Endothelial cell of umbilical vein (primary cell): ENCODE measurements at regions not wholly inside any gene's neighbourhood (a gene's known extent, or its start where the extent isn't known, plus 50 kb on each side); places are given as distances from the start of the nearest gene placed in this dataset.

Source experiments
- BruUV-seq: library from RNA; stranded (reverse); fragments of 400-500 nt; replicated peaks from 2 replicates; lab custom pipeline; 2021; lab: Mats Ljungman, UMichigan
- CTCF ChIA-PET: fragments of 300-600, 350-600 bp; sonication (Branson Sonifier 250); formaldehyde crosslinking; loops from one replicate; lab custom pipeline; 2021; ENCODE audit warnings: antibody characterized with exemption, inconsistent platforms; lab: Charles Lee
- POLR2A ChIA-PET: fragments of 300-600, 350-600 bp; sonication (Branson Sonifier 250); formaldehyde crosslinking; loops from one replicate; lab custom pipeline; 2021; ENCODE audit warnings: antibody characterized with exemption, inconsistent platforms; lab: Charles Lee
- DNase-seq: peaks from one replicate; pipeline ENCODE4 v3.0.0-alpha.2; 2011; ENCODE audit warnings: low read depth, low spot score
- FAIRE-seq: peaks from 2 replicates; lab custom pipeline; 2011; peaks lifted over from hg19 to GRCh38; lab: Jason Lieb, UNC
- H2AFZ ChIP-seq: 2 replicates; pipeline ENCODE4 v1.6.0; 2012; ENCODE audit warnings: low read depth, low read length, control low read depth, inconsistent platforms
- H3K27ac ChIP-seq: 2 replicates; pipeline ENCODE4 v1.5.1; 2011; ENCODE audit warnings: low read depth, mild to moderate bottlenecking, control low read depth, low read length, moderate library complexity; ENCODE audit not compliant: insufficient read depth
- H3K27me3 ChIP-seq, 2 experiments: 2 replicates each; pipeline versions ENCODE4 v1.6.0 to v1.6.1; 2011; ENCODE audit warnings: low read length in 2 of 2, mixed read lengths in 1 of 2; ENCODE audit not compliant: control insufficient read depth in 2 of 2, insufficient read depth in 2 of 2
- H3K36me3 ChIP-seq, 2 experiments: 2 replicates in 1 of 2; 3 replicates in 1 of 2; pipeline ENCODE4 v1.5.1; 2011; ENCODE audit warnings: low read length in 2 of 2, mild to moderate bottlenecking in 1 of 2, moderate library complexity in 1 of 2; ENCODE audit not compliant: control insufficient read depth in 2 of 2, insufficient read depth in 2 of 2; ENCODE audit errors: extremely low read depth in 1 of 2
- H3K4me1 ChIP-seq: 3 replicates; pipeline ENCODE4 v1.5.1; 2011; ENCODE audit warnings: mild to moderate bottlenecking, low read length; ENCODE audit not compliant: control insufficient read depth, insufficient read depth; ENCODE audit errors: extremely low read depth
- H3K4me2 ChIP-seq: 2 replicates; pipeline ENCODE4 v1.6.1; 2011; ENCODE audit warnings: low read length, control low read depth, mixed read lengths; ENCODE audit not compliant: insufficient read depth
- H3K4me3 ChIP-seq, 3 experiments: fragments of 200-600 bp in 1 of 3; sonication (generic), shearing (Covaris generic) in 1 of 3; replicated peaks in 1 of 3; 2 replicates each; pipeline ENCODE4 v1.5.1; 2011 to 2016; ENCODE audit warnings: control low read depth in 3 of 3, low read length in 3 of 3, mild to moderate bottlenecking in 2 of 3, inconsistent platforms in 1 of 3, low read depth in 1 of 3, moderate library complexity in 1 of 3; ENCODE audit not compliant: insufficient read depth in 1 of 3
- H3K79me2 ChIP-seq: 2 replicates; pipeline ENCODE4 v1.6.0; 2012; ENCODE audit warnings: low read length, inconsistent platforms; ENCODE audit not compliant: control insufficient read depth, insufficient read depth
- H3K9ac ChIP-seq: replicated peaks from 2 replicates; pipeline ENCODE3; 2011; ENCODE audit warnings: low read length, control low read depth; ENCODE audit not compliant: insufficient read depth; ENCODE audit errors: extremely low read depth
- H3K9me1 ChIP-seq: replicated peaks from 3 replicates; pipeline ENCODE4 v1.6.0; 2011; ENCODE audit warnings: mild to moderate bottlenecking, low read length; ENCODE audit not compliant: control insufficient read depth, insufficient read depth; ENCODE audit errors: extremely low read depth
- H3K9me3 ChIP-seq: replicated peaks from 2 replicates; pipeline ENCODE4 v1.5.1; 2012; ENCODE audit warnings: low read length, inconsistent platforms; ENCODE audit not compliant: control insufficient read depth, insufficient read depth
- H4K20me1 ChIP-seq: replicated peaks from 2 replicates; pipeline ENCODE3; 2011; ENCODE audit warnings: mild to moderate bottlenecking, low read length; ENCODE audit not compliant: control insufficient read depth, insufficient read depth; ENCODE audit errors: extremely low read depth
- EZH2 ChIP-seq: IDR thresholded peaks from 2 replicates; pipeline ENCODE4 v1.6.1; 2012; ENCODE audit warnings: borderline replicate concordance, low read depth, mild to moderate bottlenecking, moderate library complexity, low read length, inconsistent platforms; ENCODE audit not compliant: severe bottlenecking
- FOS ChIP-seq: IDR thresholded peaks from 2 replicates; pipeline ENCODE4 v1.6.1; 2011; ENCODE audit warnings: mild to moderate bottlenecking, low read length, moderate library complexity, borderline replicate concordance; ENCODE audit not compliant: insufficient read depth
- GATA2 ChIP-seq: IDR thresholded peaks from 2 replicates; pipeline ENCODE4 v1.7.0; 2011; ENCODE audit warnings: low read depth, mild to moderate bottlenecking, moderate library complexity, mixed read lengths, low read length; ENCODE audit not compliant: insufficient read length, insufficient read depth
- JUN ChIP-seq: IDR thresholded peaks from 2 replicates; pipeline ENCODE4 v1.6.1; 2011; ENCODE audit warnings: borderline replicate concordance, low read depth; ENCODE audit not compliant: insufficient read length, insufficient read depth
- MYC ChIP-seq: IDR thresholded peaks from one replicate; pipeline ENCODE4 v1.6.1; 2011; ENCODE audit warnings: mild to moderate bottlenecking, low read depth, low read length
- POLR2A ChIP-seq: IDR thresholded peaks from 2 replicates; pipeline ENCODE4 v1.6.1; 2012; ENCODE audit warnings: low read depth, mild to moderate bottlenecking, control low read depth, low read length
- POLR2AphosphoS5 ChIP-seq: IDR thresholded peaks from 2 replicates; pipeline ENCODE4 v1.6.1; 2012; ENCODE audit warnings: low read depth, mild to moderate bottlenecking, control low read depth, low read length, moderate library complexity; ENCODE audit not compliant: insufficient read depth
- dilution Hi-C: fragments of 300-500 bp; cut with MboI; formaldehyde crosslinking; loops from one replicate; pipeline ENCODE4 v1.15.0; 2019; ENCODE audit warnings: low sequenced_read_pairs; ENCODE audit not compliant: extremely low pct_ligation_motif_present
- intact Hi-C: fragments of 100-400 bp; cut with micrococcal nuclease; formaldehyde crosslinking; loops from one replicate; pipeline ENCODE4 v1.10.0; 2022
- TF ChIP-seq, protein P1 (sequence below), 2 donors: IDR thresholded peaks; 1 replicate in 1 of 2; 2 replicates in 1 of 2; pipeline ENCODE4 v1.5.1; 2011; ENCODE audit warnings: low read length in 2 of 2, mild to moderate bottlenecking in 2 of 2, moderate library complexity in 2 of 2, control low read depth in 1 of 2, inconsistent platforms in 1 of 2, low read depth in 1 of 2; ENCODE audit not compliant: insufficient read depth in 1 of 2; ENCODE audit errors: extremely low read depth in 1 of 2
- TF ChIP-seq, protein P2 (sequence below): IDR thresholded peaks from 2 replicates; pipeline ENCODE4 v1.6.1; 2011; ENCODE audit not compliant: insufficient read depth, insufficient read length

DNA sequence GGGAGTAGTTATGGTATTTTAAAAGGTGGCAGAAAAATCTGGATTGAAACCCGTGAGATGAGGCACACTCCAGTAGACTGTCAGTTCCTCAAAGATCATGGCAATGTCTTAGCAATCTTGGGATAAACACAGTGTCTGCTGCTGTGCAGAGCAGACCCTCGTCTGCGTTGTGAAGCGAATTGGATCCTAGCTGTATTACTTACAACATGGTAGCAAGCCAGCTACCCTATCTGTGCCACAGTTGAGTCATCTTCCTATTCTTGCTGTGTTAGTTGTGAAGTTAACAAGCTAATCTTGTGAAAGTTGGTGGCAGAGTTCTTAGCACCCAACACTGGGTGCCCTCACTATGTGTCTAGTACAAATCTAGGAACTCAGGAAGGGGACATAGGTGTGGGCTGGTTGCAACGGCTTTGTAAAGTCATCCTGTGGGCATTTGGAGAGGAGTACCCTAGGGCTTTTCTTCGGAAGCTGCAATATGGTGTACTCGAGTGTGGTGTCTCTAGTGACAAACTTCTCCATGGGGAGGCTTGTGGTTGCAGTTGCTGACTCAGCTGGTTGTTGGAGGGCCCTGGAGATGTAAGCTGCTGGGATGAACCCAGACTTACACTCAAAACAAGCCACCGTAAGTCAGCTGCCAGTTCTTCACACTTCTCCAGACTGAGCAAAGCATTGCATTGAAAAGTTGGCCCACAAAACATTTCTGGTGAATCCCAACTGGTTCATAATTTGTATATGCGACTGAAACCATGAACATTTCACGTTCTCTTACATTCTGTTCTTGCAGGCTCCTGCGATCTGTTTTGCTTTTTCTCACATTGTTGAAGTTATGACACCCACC lies 61.5 kb downstream of the ADCYAP1 start:
- BruUV-seq = no TSS peak
- TF ChIP-seq MYC (no peak), JUN (no peak), GATA2 (no peak), POLR2A (no peak), FOS (no peak), POLR2AphosphoS5 (no peak), EZH2 (no peak)
- TF ChIP-seq, protein P1, sequence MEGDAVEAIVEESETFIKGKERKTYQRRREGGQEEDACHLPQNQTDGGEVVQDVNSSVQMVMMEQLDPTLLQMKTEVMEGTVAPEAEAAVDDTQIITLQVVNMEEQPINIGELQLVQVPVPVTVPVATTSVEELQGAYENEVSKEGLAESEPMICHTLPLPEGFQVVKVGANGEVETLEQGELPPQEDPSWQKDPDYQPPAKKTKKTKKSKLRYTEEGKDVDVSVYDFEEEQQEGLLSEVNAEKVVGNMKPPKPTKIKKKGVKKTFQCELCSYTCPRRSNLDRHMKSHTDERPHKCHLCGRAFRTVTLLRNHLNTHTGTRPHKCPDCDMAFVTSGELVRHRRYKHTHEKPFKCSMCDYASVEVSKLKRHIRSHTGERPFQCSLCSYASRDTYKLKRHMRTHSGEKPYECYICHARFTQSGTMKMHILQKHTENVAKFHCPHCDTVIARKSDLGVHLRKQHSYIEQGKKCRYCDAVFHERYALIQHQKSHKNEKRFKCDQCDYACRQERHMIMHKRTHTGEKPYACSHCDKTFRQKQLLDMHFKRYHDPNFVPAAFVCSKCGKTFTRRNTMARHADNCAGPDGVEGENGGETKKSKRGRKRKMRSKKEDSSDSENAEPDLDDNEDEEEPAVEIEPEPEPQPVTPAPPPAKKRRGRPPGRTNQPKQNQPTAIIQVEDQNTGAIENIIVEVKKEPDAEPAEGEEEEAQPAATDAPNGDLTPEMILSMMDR (IDR thresholded peaks at IDR 0.05; ENCODE audit: extremely low read depth in 1 of 2, insufficient read depth in 1 of 2, low read depth in 1 of 2, low read length in 2 of 2) = no peak
- TF ChIP-seq, protein P2, sequence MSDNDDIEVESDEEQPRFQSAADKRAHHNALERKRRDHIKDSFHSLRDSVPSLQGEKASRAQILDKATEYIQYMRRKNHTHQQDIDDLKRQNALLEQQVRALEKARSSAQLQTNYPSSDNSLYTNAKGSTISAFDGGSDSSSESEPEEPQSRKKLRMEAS = no peak
- ChIA-PET POLR2A (no interaction called here), CTCF (no interaction called here)
- Histone ChIP-seq H3K4me3 (no peak overlapping the region), H2AFZ (no peak overlapping the region), H3K9ac (no peak overlapping the region), H4K20me1 (no peaks in the 10 kb centered on the region), H3K4me2 (no peak overlapping the region), H3K27ac (no peak overlapping the region), H3K9me3 (no peaks in the 10 kb centered on the region), H3K4me1 (no peaks in the 10 kb centered on the region), H3K27me3 (peaks cover 5 to 10% of the 10 kb centered on the region in 2 experiments), H3K9me1 (no peaks in the 10 kb centered on the region), H3K36me3 (no peaks in the 10 kb centered on the region), H3K79me2 (no peaks in the 10 kb centered on the region)
- no peak for FAIRE-seq
- intact Hi-C loops = no loop called here
- dilution Hi-C loops = no loop called here
- no peak for DNase-seq
